Keratinocyte (primary cell): ENCODE measurements at regions not wholly inside any gene's neighbourhood (a gene's known extent, or its start where the extent isn't known, plus 50 kb on each side); places are given as distances from the start of the nearest gene placed in this dataset.
"Not testable (repeated sequence)": the region's sequence is repeated elsewhere in the genome, so short reads cannot be mapped to it uniquely, and the experiment has no call there.

Experiments
- DNase-seq: peaks from one replicate; pipeline ENCODE4 v3.0.0-alpha.2; 2011; ENCODE audit warnings: low read depth, missing footprints, low spot score
- FAIRE-seq: peaks from 2 replicates; lab custom pipeline; 2011; peaks lifted over from hg19 to GRCh38; lab: Jason Lieb, UNC
- H2AFZ ChIP-seq: 2 replicates; pipeline ENCODE4 v1.6.0; 2012; ENCODE audit warnings: low read length, control low read depth, inconsistent platforms; ENCODE audit not compliant: control insufficient read depth
- H3K27ac ChIP-seq: 2 replicates; pipeline ENCODE4 v1.5.1; 2011; ENCODE audit warnings: low read length; ENCODE audit not compliant: control insufficient read depth, insufficient read depth
- H3K27me3 ChIP-seq: 3 replicates; pipeline ENCODE4 v1.6.0; 2011; ENCODE audit warnings: low read length; ENCODE audit not compliant: control insufficient read depth, insufficient read depth; ENCODE audit errors: extremely low read depth
- H3K36me3 ChIP-seq, 2 experiments: 2 replicates in 1 of 2; 3 replicates in 1 of 2; pipeline ENCODE4 v1.5.1; 2011; ENCODE audit warnings: low read length in 2 of 2, mild to moderate bottlenecking in 1 of 2; ENCODE audit not compliant: control insufficient read depth in 2 of 2, insufficient read depth in 2 of 2; ENCODE audit errors: extremely low read depth in 1 of 2
- H3K4me1 ChIP-seq: 3 replicates; pipeline ENCODE4 v1.5.1; 2011; ENCODE audit warnings: low read length; ENCODE audit not compliant: control insufficient read depth, insufficient read depth; ENCODE audit errors: extremely low read depth
- H3K4me2 ChIP-seq: 3 replicates; pipeline ENCODE4 v1.6.0; 2011; ENCODE audit warnings: low read depth, low read length; ENCODE audit not compliant: control insufficient read depth, insufficient read depth; ENCODE audit errors: extremely low read depth
- H3K4me3 ChIP-seq, 3 experiments: fragments of 200-600 bp in 1 of 3; sonication (generic) in 1 of 3; 2 replicates in 2 of 3; 3 replicates in 1 of 3; pipeline ENCODE4 v1.5.1; 2011 to 2016; ENCODE audit warnings: low read length in 3 of 3, mild to moderate bottlenecking in 3 of 3, control low read depth in 2 of 3, inconsistent platforms in 1 of 3, low read depth in 1 of 3, mixed read lengths in 1 of 3, mixed run types in 1 of 3, moderate library complexity in 1 of 3; ENCODE audit not compliant: control insufficient read depth in 2 of 3, insufficient read depth in 2 of 3; ENCODE audit errors: extremely low read depth in 1 of 3
- H3K79me2 ChIP-seq: 2 replicates; pipeline ENCODE4 v1.6.0; 2012; ENCODE audit warnings: low read length; ENCODE audit not compliant: control insufficient read depth, insufficient read depth
- H3K9ac ChIP-seq: 3 replicates; pipeline ENCODE4 v1.6.0; 2011; ENCODE audit warnings: low read length; ENCODE audit not compliant: control insufficient read depth, insufficient read depth; ENCODE audit errors: extremely low read depth
- H3K9me1 ChIP-seq: 3 replicates; pipeline ENCODE4 v1.6.0; 2011; ENCODE audit warnings: low read length; ENCODE audit not compliant: control insufficient read depth, insufficient read depth; ENCODE audit errors: extremely low read depth
- H3K9me3 ChIP-seq: 2 replicates; pipeline ENCODE4 v1.5.1; 2012; ENCODE audit warnings: low read depth, low read length; ENCODE audit not compliant: control insufficient read depth
- H4K20me1 ChIP-seq: 3 replicates; pipeline ENCODE4 v1.6.0; 2011; ENCODE audit warnings: low read length; ENCODE audit not compliant: control insufficient read depth, insufficient read depth; ENCODE audit errors: extremely low read depth
- CTCF ChIP-seq, 3 experiments: IDR thresholded peaks in 1 of 3; conservative IDR thresholded peaks in 1 of 3; optimal IDR thresholded peaks in 1 of 3; 2 replicates in 2 of 3; 3 replicates in 1 of 3; pipeline versions ENCODE3 to v1.5.1; 2011; ENCODE audit warnings: low read length in 3 of 3, mild to moderate bottlenecking in 3 of 3, moderate library complexity in 2 of 3, control low read depth in 1 of 3, inconsistent platforms in 1 of 3; ENCODE audit not compliant: insufficient read depth in 2 of 3; ENCODE audit errors: extremely low read depth in 1 of 3
- EZH2 ChIP-seq: IDR thresholded peaks from one replicate; pipeline ENCODE4 v1.6.1; 2012; ENCODE audit warnings: inconsistent platforms, mild to moderate bottlenecking, low read length, moderate library complexity
- dilution Hi-C: fragments of 300-500 bp; cut with MboI; formaldehyde crosslinking; loops from one replicate; pipeline ENCODE4 v1.7.0; 2020; ENCODE audit warnings: low sequenced_read_pairs; ENCODE audit not compliant: extremely low pct_ligation_motif_present

GRCh38 chr4:117908306-117909207 is 125.7 kb upstream of the NDST3 start:
- no peak overlapping the region for H3K27ac ChIP-seq
- H3K27me3 ChIP-seq, result no peaks in the 10 kb centered on the region
- FAIRE-seq (no peak), DNase-seq (no peak)
- H2AFZ ChIP-seq, result no peak overlapping the region
- no peak overlapping the region for H3K4me3 ChIP-seq
- H3K79me2 ChIP-seq, result no peaks in the 10 kb centered on the region
- H3K4me1 ChIP-seq, result no peaks in the 10 kb centered on the region
- no peaks in the 10 kb centered on the region for H4K20me1 ChIP-seq
- no peaks in the 10 kb centered on the region for H3K9me1 ChIP-seq
- H3K9ac ChIP-seq, result no peak overlapping the region
- H3K4me2 ChIP-seq, result no peak overlapping the region
- H3K36me3 ChIP-seq, result no peaks in the 10 kb centered on the region
- dilution Hi-C loops, result no loop called here
- no peak for TF ChIP-seq EZH2
- no peak for TF ChIP-seq CTCF (optimal IDR thresholded peaks at IDR 0.05 in 1 of 3, IDR thresholded peaks at IDR 0.05 in 1 of 3, conservative IDR thresholded peaks at IDR 0.05 in 1 of 3; ENCODE audit: extremely low read depth in 1 of 3, insufficient read depth in 2 of 3, low read length in 3 of 3)
- no peaks in the 10 kb centered on the region for H3K9me3 ChIP-seq

GRCh38 chr4:117916728-117917127 is 117.6 kb upstream of the NDST3 start:
- H3K27me3 ChIP-seq, result no peaks in the 10 kb centered on the region
- H3K9me3 ChIP-seq, result no peaks in the 10 kb centered on the region
- H3K36me3 ChIP-seq, result no peaks in the 10 kb centered on the region
- H4K20me1 ChIP-seq, result no peaks in the 10 kb centered on the region
- no peak overlapping the region for H3K9ac ChIP-seq
- H3K4me1 ChIP-seq, result no peaks in the 10 kb centered on the region
- no peak for FAIRE-seq
- TF ChIP-seq CTCF (optimal IDR thresholded peaks at IDR 0.05 in 1 of 3, IDR thresholded peaks at IDR 0.05 in 1 of 3, conservative IDR thresholded peaks at IDR 0.05 in 1 of 3; ENCODE audit: extremely low read depth in 1 of 3, insufficient read depth in 2 of 3, low read length in 3 of 3) (no peak), EZH2 (no peak)
- no peak for DNase-seq
- no peaks in the 10 kb centered on the region for H3K9me1 ChIP-seq
- no peaks in the 10 kb centered on the region for H3K79me2 ChIP-seq
- H3K4me3 ChIP-seq, result no peak overlapping the region
- no peak overlapping the region for H2AFZ ChIP-seq
- H3K4me2 ChIP-seq, result no peak overlapping the region
- no peak overlapping the region for H3K27ac ChIP-seq
- dilution Hi-C loops, result no loop called here

GRCh38 chr4:117922311-117922710 is 112.0 kb upstream of the NDST3 start:
- dilution Hi-C loops, H3K4me1 ChIP-seq, H3K9me1 ChIP-seq, H3K4me3 ChIP-seq, H3K4me2 ChIP-seq, H3K36me3 ChIP-seq, H3K79me2 ChIP-seq, H3K9me3 ChIP-seq, H3K27me3 ChIP-seq, FAIRE-seq, H2AFZ ChIP-seq, H4K20me1 ChIP-seq, H3K9ac ChIP-seq, H3K27ac ChIP-seq, DNase-seq: not testable (repeated sequence)

- H3K27me3 ChIP-seq, H2AFZ ChIP-seq, H3K79me2 ChIP-seq, FAIRE-seq, H3K4me3 ChIP-seq, dilution Hi-C loops, H3K4me1 ChIP-seq, H3K9me1 ChIP-seq, H3K36me3 ChIP-seq, H4K20me1 ChIP-seq, H3K27ac ChIP-seq, DNase-seq, H3K4me2 ChIP-seq, H3K9ac ChIP-seq, H3K9me3 ChIP-seq: not testable (repeated sequence)
These were observed 106.5 kb upstream of the NDST3 start for GRCh38 chr4:117927823-117928222.
